ENCODE measurements at regions not wholly inside any gene's neighbourhood (a gene's known extent, or its start where the extent isn't known, plus 50 kb on each side); places are given as distances from the start of the nearest gene placed in this dataset.
"Not testable (repeated sequence)": the region's sequence is repeated elsewhere in the genome, so short reads cannot be mapped to it uniquely, and the experiment has no call there.

- H3K27ac Mint-ChIP-seq; H3K27me3 Mint-ChIP-seq; H3K4me3 Mint-ChIP-seq; intact Hi-C loops (cut with DNase I, micrococcal nuclease); ATAC-seq (ENCODE audit: poor library complexity); H3K4me1 Mint-ChIP-seq (ENCODE audit: low read depth); H3K27me3 ChIP-seq (ENCODE audit: control insufficient read depth in 1 of 2, insufficient read depth in 2 of 2, low read length in 2 of 2); POLR2A ChIA-PET; H3K9me3 Mint-ChIP-seq; CTCF ChIA-PET; DNase-seq; H3K36me3 ChIP-seq (ENCODE audit: insufficient read depth, low read length); H3K27ac ChIP-seq (ENCODE audit: low read depth in 1 of 2, low read length in 2 of 2); H3K9me3 ChIP-seq (ENCODE audit: control insufficient read depth in 1 of 2, insufficient read depth in 1 of 2, low read length in 2 of 2); H3K4me3 ChIP-seq (ENCODE audit: low read length); H3K36me3 Mint-ChIP-seq (ENCODE audit: low read depth); H3K4me1 ChIP-seq (ENCODE audit: insufficient read depth, low read length): not testable (repeated sequence)
These were observed 57.4 kb downstream of the FTHL17 start for GRCh38 chrX:31014474-31014873.

DNA sequence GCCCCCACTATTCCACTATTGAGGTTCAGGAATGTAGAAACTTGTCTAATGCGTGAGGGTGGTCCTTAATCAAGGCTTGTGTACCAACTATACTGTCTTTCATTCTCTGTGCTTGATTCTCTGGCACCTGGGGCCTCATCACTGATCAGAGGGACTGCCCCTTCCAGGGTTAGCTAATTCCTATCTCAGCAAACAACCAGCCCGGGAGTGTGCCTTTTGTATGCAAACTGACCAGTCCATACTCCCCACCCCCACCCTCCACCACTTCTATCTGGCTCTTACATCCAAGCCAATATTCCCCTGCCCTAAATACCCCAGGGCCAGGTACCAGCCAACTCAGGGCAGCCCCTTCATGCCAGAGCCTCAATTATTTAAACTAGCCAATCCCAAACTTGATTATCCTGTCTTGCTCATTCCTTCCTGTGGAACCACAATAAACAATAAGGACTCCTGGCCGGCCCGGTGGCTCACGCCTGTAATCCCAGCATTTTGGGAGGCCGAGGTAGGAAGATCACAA is 59.3 kb downstream of the FTHL17 start:
- H3K9me3 ChIP-seq (ENCODE audit: control insufficient read depth in 1 of 2, insufficient read depth in 1 of 2, low read length in 2 of 2), result no peaks in the 10 kb centered on the region
- DNase-seq (no peak), ATAC-seq (ENCODE audit: poor library complexity) (no peak)
- POLR2A ChIA-PET, result no interaction called here
- CTCF ChIA-PET, result no interaction called here
- Mint-ChIP-seq H3K4me1 (ENCODE audit: low read depth) (no peaks in the 10 kb centered on the region), H3K36me3 (ENCODE audit: low read depth) (no peaks in the 10 kb centered on the region), H3K27me3 (no peaks in the 10 kb centered on the region), H3K27ac (no peak overlapping the region), H3K9me3 (no peaks in the 10 kb centered on the region), H3K4me3 (no peak overlapping the region)
- no peaks in the 10 kb centered on the region for H3K4me1 ChIP-seq (ENCODE audit: insufficient read depth, low read length)
- H3K36me3 ChIP-seq (ENCODE audit: insufficient read depth, low read length), result no peaks in the 10 kb centered on the region
- intact Hi-C loops (cut with DNase I, micrococcal nuclease), result no loop called here
- H3K27ac ChIP-seq (ENCODE audit: low read depth in 1 of 2, low read length in 2 of 2), result no peak overlapping the region
- H3K4me3 ChIP-seq (ENCODE audit: low read length), result no peak overlapping the region
- TF ChIP-seq, protein P1, sequence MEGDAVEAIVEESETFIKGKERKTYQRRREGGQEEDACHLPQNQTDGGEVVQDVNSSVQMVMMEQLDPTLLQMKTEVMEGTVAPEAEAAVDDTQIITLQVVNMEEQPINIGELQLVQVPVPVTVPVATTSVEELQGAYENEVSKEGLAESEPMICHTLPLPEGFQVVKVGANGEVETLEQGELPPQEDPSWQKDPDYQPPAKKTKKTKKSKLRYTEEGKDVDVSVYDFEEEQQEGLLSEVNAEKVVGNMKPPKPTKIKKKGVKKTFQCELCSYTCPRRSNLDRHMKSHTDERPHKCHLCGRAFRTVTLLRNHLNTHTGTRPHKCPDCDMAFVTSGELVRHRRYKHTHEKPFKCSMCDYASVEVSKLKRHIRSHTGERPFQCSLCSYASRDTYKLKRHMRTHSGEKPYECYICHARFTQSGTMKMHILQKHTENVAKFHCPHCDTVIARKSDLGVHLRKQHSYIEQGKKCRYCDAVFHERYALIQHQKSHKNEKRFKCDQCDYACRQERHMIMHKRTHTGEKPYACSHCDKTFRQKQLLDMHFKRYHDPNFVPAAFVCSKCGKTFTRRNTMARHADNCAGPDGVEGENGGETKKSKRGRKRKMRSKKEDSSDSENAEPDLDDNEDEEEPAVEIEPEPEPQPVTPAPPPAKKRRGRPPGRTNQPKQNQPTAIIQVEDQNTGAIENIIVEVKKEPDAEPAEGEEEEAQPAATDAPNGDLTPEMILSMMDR (IDR thresholded peaks at IDR 0.05), result no peak
- no peaks in the 10 kb centered on the region for H3K27me3 ChIP-seq (ENCODE audit: control insufficient read depth in 1 of 2, insufficient read depth in 2 of 2, low read length in 2 of 2)

- DNase-seq (no peak), ATAC-seq (ENCODE audit: poor library complexity) (no peak)
- Mint-ChIP-seq H3K4me3 (no peak overlapping the region), H3K9me3 (no peaks in the 10 kb centered on the region), H3K27me3 (peaks cover 4% of the 10 kb centered on the region), H3K27ac (no peak overlapping the region), H3K36me3 (ENCODE audit: low read depth) (no peaks in the 10 kb centered on the region), H3K4me1 (ENCODE audit: low read depth) (no peaks in the 10 kb centered on the region)
- no peak overlapping the region for H3K4me3 ChIP-seq (ENCODE audit: low read length)
- no peaks in the 10 kb centered on the region for H3K27me3 ChIP-seq (ENCODE audit: control insufficient read depth in 1 of 2, insufficient read depth in 2 of 2, low read length in 2 of 2)
- TF ChIP-seq, protein P1 (IDR thresholded peaks at IDR 0.05), result no peak
- ChIA-PET CTCF (no interaction called here), POLR2A (no interaction called here)
- intact Hi-C loops (cut with DNase I, micrococcal nuclease), result no loop called here
- no peak overlapping the region for H3K27ac ChIP-seq (ENCODE audit: low read depth in 1 of 2, low read length in 2 of 2)
- no peaks in the 10 kb centered on the region for H3K9me3 ChIP-seq (ENCODE audit: control insufficient read depth in 1 of 2, insufficient read depth in 1 of 2, low read length in 2 of 2)
- H3K36me3 ChIP-seq (ENCODE audit: insufficient read depth, low read length), result no peaks in the 10 kb centered on the region
- H3K4me1 ChIP-seq (ENCODE audit: insufficient read depth, low read length), result no peaks in the 10 kb centered on the region
These were observed 64.5 kb downstream of the FTHL17 start for GRCh38 chrX:31007321-31007720.

- H3K4me1 ChIP-seq (ENCODE audit: insufficient read depth, low read length), result no peaks in the 10 kb centered on the region
- POLR2A ChIA-PET, result no interaction called here
- ATAC-seq (ENCODE audit: poor library complexity) (no peak), DNase-seq (no peak)
- Mint-ChIP-seq H3K4me1 (ENCODE audit: low read depth) (no peaks in the 10 kb centered on the region), H3K36me3 (ENCODE audit: low read depth) (no peaks in the 10 kb centered on the region), H3K27me3 (peaks cover 4% of the 10 kb centered on the region), H3K9me3 (no peaks in the 10 kb centered on the region), H3K4me3 (no peak overlapping the region), H3K27ac (no peak overlapping the region)
- CTCF ChIA-PET, result no interaction called here
- no peaks in the 10 kb centered on the region for H3K27me3 ChIP-seq (ENCODE audit: control insufficient read depth in 1 of 2, insufficient read depth in 2 of 2, low read length in 2 of 2)
- TF ChIP-seq, protein P1 (IDR thresholded peaks at IDR 0.05), result no peak
- H3K36me3 ChIP-seq (ENCODE audit: insufficient read depth, low read length), result no peaks in the 10 kb centered on the region
- H3K27ac ChIP-seq (ENCODE audit: low read depth in 1 of 2, low read length in 2 of 2), result no peak overlapping the region
- H3K4me3 ChIP-seq (ENCODE audit: low read length), result no peak overlapping the region
- intact Hi-C loops (cut with DNase I, micrococcal nuclease), result no loop called here
- H3K9me3 ChIP-seq (ENCODE audit: control insufficient read depth in 1 of 2, insufficient read depth in 1 of 2, low read length in 2 of 2), result no peaks in the 10 kb centered on the region
These were observed 65.8 kb downstream of the FTHL17 start for GRCh38 chrX:31006027-31006426.
